ENCODE measurements at regions not wholly inside any gene's neighbourhood (a gene's known extent, or its start where the extent isn't known, plus 50 kb on each side); places are given as distances from the start of the nearest gene placed in this dataset.

GRCh38 chr10:126851414-126852108 is 53.7 kb upstream of the DOCK1 start:
- H3K4me3 ChIP-seq (ENCODE audit: low read depth, low read length): no peak overlapping the region
- no peak for TF ChIP-seq MYC (IDR thresholded peaks at IDR 0.05; ENCODE audit: low read depth, low read length)
- TF ChIP-seq MAX (IDR thresholded peaks at IDR 0.05; ENCODE audit: low read depth, low read length): no peak
- TF ChIP-seq, protein P1, sequence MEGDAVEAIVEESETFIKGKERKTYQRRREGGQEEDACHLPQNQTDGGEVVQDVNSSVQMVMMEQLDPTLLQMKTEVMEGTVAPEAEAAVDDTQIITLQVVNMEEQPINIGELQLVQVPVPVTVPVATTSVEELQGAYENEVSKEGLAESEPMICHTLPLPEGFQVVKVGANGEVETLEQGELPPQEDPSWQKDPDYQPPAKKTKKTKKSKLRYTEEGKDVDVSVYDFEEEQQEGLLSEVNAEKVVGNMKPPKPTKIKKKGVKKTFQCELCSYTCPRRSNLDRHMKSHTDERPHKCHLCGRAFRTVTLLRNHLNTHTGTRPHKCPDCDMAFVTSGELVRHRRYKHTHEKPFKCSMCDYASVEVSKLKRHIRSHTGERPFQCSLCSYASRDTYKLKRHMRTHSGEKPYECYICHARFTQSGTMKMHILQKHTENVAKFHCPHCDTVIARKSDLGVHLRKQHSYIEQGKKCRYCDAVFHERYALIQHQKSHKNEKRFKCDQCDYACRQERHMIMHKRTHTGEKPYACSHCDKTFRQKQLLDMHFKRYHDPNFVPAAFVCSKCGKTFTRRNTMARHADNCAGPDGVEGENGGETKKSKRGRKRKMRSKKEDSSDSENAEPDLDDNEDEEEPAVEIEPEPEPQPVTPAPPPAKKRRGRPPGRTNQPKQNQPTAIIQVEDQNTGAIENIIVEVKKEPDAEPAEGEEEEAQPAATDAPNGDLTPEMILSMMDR (IDR thresholded peaks at IDR 0.05; ENCODE audit: low read depth, low read length): no peak
- TF ChIP-seq POLR2A (IDR thresholded peaks at IDR 0.05; ENCODE audit: extremely low read depth, insufficient read length): no peak
- no peak for DNase-seq (ENCODE audit: low read depth)

DNA sequence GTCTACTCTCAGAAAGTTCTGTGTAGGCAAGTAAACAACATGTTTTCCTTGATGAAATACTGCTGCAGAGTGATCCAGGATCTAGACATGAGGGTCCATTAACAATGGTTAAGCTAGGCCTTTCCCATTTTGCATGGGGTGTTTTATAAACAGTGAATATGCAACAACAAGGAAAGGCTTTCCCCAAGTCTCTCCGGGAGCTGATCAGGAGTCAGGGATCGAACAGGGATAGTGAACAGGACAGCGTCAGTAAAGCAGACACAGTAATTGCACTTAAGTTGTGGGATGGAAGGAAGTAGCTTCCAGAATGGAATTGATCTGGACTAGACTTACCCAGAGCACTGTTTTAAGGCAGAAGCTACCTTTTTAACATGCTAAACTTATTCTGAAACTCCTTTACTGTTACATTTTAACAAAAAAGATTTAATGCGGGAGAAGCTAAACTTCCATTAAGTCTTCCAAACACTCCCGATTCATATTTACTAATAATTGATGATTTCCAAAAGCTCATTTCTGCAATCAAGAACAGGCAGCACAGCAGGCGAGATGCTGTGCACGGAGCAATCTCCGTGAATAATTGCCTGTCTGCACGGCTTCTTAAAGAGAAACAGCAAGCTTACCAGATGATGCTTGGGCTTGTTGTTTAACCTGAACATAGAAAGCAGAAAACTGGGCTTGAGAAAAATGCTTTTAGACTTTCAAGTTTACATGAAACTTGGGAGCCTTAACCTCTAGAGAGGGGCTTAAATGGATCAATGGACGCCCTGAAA is 50.3 kb upstream of the DOCK1 start:
- TF ChIP-seq, protein P1 (IDR thresholded peaks at IDR 0.05; ENCODE audit: low read depth, low read length): no peak
- TF ChIP-seq POLR2A (IDR thresholded peaks at IDR 0.05; ENCODE audit: extremely low read depth, insufficient read length) (no peak), MAX (IDR thresholded peaks at IDR 0.05; ENCODE audit: low read depth, low read length) (no peak), MYC (IDR thresholded peaks at IDR 0.05; ENCODE audit: low read depth, low read length) (no peak)
- DNase-seq (ENCODE audit: low read depth): no peak
- H3K4me3 ChIP-seq (ENCODE audit: low read depth, low read length): no peak overlapping the region

Measured in NB4 (cell line).